Activated T-cell treated with anti-CD3 and anti-CD28 coated beads, Interleukin-2, amount 50 U/mL, for 1 hour (primary cell): ENCODE measurements at regions not wholly inside any gene's neighbourhood (a gene's known extent, or its start where the extent isn't known, plus 50 kb on each side); places are given as distances from the start of the nearest gene placed in this dataset.
"Not testable (repeated sequence)": the region's sequence is repeated elsewhere in the genome, so short reads cannot be mapped to it uniquely, and the experiment has no call there.

ENCODE experiments used
- DNase-seq: peaks from one replicate; pipeline ENCODE4 v3.0.0-alpha.2; 2020

DNA sequence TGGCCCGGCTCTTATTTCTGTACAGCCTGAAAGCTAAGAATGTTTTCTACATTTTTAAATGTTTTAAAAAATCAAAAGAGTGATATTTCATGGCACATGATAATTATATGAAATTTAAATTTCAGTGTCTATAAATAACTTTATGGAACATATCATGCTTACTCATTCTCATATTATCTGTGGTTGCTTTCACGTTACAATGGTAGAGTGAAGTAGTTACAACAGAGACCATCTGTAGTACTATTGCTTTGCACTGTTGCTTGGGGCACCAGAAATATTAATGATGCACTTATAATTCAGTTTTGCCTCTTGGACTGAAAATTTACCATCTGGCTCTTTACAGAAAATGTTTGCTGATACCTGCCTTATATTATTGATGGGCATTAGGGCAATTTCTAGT is 481.6 kb downstream of the PLPP3 start:
- no peak for DNase-seq

DNA sequence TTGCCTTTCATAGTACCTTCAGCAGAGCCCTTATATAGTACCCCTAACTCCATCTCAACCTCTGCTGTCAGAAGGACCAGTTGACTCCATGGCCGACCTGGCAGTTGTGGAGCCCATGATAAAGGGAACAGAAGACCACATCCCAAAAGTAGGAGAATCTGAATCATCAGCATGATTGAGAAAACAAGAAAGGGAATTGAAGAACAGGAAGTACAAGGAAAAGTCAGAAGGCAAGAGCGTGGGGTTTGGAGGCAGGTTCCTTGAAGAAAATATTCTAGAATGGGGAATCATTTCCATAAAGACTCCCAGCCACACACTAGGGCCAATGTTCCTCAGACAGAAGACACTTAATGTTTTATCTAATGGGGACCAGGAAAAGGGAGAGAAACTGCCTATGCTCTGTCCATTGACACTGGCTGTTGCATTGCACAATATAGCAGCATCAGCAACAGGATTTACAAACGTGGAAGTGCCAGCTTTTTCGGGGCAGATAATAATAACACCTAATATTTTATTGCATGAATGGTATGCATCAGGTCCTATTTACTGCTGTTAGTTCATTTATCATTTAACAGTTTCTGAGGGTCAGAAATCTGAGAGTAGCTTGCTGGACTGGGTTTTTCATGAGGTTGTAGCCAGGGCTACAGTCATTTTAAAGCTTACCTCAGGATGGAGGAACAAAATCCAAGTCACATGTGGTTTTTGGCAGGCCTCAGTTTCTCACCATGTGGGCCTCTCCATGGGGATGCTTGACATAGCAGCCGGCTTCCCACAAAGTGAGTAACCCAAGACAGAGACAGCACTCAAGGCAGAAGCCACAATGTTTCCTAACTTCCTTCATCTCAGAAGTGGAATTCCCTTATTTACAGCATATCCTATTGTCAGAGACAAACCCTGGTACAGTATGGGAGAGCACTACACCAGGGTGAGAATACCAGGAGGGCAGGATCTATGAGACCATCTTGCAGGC is 483.4 kb downstream of the PLPP3 start:
- DNase-seq = no peak

DNA sequence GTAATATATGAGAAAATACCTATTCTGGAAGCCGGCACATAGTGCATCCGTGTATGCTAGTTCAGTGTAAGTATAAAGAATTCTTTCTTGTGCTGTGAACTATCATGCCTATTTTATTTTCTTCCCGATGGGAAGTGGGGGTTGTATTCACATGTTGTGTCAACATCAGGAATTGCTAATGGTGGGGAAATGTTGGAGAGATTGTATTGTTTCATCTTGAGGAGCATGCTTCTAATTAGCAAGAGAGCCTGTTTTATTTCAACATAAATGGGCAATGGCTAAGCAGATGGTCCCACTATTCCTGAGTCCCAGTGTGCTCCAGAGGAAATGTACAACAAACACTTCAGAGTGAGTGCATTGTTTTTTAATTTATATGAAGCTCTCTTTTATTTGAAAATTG is 485.2 kb downstream of the PLPP3 start:
- DNase-seq = no peak

DNA sequence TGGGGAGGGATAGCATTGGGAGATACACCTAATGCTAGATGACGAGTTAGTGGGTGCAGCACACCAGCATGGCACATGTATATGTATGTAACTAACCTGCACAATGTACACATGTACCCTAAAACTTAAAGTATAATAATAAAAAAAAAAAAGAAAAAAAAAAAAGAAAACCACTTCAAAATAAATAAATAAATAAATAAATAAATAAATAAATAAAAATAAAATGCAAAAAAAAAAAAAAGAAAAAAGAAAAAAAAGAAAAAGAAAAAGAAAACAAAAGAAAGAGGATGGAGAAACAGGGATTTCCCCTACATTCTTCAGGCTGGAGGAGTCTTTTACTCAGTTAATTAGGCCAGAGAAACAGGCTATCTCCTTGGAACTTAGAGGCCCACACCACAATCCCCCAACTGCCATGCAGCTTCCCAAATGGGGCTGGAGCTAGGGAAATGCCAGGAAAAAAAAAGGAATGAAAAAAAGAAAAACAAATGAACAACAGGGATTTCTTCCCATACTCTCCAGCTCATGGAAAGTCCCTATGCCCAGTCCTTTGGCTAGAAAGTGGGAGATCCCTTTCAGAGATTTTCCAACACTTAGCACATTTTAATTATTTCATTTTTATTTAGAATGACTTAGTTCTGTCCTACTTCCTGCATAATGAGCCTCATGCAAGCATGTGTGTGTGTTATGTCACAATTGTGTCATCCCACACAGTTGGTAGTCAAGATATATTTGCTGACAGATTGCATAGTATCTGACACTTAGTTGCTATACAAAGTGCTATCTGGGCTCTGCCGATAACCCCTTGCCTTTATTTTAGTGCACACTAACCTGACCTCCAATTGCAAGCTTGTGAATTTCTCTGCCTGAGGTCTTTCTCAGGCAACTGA is 486.4 kb downstream of the PLPP3 start:
- no peak for DNase-seq

DNA sequence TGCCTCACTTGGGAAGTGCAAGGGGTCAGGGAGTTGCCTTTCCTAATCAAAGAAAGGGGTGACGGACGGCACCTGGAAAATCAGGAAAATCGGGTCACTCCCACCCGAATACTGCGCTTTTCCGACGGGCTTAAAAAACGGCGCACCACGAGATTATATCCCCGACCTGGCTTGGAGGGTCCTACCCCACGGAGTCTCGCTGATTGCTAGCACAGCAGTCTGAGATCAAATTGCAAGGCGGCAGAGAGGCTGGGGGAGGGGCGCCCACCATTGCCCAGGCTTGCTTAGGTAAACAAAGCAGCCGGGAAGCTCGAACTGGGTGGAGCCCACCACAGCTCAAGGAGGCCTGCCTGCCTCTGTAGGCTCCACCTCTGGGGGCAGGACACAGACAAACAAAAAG is 489.5 kb downstream of the PLPP3 start:
- not testable (repeated sequence) for DNase-seq

DNA sequence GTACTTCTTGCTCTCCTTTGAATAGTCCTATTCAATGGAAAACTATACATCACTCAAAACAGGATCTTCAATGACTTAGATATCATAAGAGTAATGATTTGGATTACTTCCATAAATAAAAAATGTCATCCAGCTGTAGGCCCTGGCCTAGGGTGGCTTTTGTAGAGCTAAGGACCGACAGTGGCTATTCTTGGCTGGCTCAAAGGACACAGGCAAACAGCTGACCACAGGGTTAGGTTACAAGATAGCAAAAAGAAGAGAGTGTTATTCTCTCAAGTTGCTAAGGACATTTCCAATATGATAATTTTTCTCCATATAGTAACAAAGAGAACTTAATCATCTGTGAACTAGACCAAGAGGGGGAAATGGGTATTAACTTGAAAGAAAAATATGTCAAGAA is 495.1 kb downstream of the PLPP3 start:
- no peak for DNase-seq

DNA sequence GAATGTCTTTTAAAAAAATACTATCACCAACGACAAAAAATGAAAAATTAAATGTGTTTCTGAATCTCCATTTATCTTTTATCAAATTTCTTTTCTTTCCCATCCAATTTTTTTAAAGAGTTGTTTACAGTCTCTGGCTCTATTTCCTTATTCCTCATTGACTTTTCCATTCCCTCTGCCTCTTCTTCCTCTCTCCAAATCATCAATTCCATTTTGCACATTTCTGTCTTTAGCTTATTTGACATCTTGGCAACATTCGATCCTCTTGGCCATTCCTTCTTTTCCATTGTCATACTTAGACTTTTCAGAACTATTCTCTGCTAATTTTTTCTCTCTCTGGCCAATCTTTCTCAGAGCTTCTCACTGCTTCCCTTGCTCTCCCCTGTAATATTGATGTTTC is 497.6 kb downstream of the PLPP3 start:
- DNase-seq = no peak

DNA sequence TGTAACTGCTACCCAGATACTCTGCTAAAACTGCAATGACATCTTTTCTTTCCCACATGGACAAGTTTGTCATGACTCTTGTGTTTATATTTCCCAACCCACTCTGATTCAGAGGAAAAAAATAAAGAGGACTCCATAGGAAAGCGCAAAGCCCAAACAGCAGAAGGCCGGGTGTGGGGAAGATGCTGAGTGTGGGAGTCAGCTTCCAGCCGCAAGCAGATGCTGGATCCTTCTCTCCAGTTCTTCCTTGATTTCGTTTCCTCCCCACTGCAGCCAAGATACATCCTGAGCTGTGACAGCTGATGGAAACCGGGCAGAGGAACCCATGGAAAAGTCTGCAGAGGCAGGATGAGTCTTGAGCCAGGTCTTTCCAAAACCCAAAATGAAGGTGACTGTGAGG is 498.2 kb downstream of the PLPP3 start:
- no peak for DNase-seq

DNA sequence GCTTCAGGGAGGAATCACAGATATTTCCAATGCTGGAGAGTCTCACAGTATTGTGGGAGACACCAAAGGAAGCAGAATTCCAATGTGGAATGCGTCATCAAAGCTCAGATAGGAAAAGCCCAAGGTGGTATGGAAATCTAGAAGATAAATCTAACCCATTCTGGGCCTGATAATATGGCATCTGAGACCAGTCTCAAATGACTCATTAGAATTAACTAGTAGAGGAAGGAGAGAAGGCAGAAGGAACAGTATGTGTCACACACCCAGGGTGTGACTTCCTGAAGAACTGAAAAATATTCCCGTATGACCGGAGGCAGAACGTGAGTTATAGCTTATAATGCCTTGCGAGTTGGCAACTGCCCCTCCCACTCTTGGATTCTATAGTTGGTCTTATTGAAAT is 499.2 kb downstream of the PLPP3 start:
- DNase-seq = no peak

DNA sequence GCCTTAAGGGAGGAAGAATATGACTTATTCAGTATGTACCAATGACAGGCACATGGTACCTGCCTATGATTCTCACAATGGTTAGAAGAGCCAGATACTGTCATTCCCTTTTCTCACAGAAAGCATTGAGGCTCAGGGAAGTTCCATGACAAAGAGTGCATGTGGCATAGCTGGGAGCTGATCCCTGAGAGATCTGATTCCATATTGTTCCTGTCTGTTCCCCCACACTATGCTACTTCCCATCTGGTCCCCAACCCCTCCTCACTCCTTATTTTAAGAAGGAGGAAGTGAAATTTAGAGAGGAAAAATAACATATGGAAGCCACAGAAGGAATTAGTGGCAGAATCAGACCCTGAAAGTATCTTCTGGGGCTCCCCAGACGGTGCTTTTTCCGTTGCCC is 500.0 kb downstream of the PLPP3 start:
- DNase-seq = no peak

DNA sequence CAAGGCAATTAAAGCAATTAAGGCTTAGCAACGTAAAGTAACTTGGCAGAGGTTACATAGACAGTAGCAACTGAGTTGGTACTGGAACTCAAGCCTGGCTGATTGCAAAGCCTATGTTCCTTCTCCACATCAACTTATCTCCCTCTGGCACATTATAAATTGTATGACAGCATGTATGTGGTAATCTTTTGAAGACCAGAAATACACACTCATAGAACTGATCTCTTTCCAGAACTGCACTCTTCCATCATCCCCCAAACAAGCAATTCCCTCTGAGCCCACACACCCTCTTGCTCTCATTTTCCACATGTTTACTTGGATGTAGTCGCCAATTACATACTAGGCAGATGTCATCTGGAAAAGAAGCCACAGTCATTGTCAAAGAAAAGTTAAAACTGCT is 502.2 kb downstream of the PLPP3 start:
- DNase-seq = no peak

DNA sequence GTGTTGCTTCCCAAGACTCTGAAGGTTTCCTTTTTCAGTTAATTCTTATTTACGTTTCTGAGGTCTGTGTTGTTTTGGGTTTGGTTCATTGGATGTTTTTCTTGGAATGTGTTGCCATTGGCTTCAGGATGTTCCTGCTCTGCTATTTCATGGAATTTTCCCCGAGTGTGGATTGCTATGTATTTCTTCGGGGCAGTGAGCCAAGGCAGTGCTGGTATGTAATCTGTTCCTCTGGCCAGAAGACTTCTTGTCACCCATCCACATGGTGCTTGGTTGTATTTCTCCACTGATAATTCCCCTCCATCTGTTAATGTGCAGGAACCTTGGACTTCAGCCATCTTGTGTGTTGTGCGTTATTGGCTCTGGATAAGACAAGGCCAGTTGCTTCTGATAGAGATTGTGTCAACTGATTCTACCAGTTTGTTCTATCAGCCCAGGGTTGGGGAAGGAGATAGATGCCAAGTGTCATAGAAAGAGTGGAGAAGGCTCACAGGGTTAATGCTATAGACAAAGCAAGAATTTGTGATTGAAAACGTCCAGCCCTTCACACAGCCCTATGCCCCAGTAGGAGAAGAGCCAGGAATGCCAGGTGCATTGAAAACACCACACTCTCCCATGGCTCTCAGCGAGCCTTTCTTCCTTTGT is 505.2 kb downstream of the PLPP3 start:
- no peak for DNase-seq

DNA sequence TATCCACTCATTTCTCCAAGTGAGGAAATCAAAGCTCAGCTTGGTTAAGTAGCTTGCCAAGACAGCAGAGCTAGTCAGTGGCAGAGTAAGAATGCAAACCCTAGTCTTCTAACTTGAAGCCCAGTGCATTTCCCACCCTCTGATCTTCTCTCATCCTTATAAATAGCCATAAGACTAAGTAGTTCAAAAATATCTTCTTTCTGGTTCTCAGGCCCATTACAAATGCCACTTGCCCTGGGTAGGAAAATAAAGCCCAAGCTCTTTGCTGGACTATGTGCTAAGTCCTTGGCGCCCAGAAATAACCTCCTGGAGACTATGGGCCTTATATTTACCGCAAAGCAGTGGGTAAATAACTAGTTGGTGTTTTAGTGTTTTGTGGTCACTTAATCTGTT is 505.8 kb downstream of the PLPP3 start:
- DNase-seq = no peak

DNA sequence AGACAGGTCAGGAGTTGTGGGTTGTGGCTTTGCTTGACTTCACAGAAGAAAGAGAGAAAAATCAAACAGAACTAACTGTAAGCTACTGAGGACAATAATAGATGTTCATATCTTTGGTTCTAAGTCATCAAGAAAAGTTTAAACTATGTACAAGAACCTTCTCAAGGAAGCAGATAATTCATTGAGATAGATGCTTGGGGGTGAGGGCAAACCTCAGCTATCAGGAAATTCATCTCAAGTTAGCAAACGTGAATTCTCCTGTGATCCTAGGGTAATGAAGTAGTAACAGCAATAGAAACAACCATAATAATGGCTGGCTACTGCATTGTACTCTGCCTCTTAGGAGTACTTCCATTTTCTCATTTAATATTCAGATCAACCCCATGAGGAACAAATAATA is 506.2 kb downstream of the PLPP3 start:
- DNase-seq = no peak

DNA sequence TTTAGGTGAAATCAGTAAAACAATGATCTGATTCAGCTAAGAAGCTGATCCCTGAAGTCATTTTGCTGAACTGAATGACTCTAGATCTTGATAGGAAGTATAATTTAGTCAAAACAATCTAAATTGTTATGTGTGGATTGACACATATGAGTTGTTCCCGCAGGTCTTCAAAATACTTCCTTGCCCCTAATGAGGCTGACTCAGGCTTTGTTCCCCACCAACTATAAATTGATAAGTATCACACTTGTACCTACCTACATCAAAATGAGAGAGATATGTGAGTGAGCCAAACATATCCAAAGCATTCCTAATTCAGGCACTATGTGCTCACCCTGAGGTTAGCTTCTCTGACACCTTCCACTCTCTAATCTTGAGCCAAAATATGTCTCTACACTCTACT is 507.1 kb downstream of the PLPP3 start:
- no peak for DNase-seq

DNA sequence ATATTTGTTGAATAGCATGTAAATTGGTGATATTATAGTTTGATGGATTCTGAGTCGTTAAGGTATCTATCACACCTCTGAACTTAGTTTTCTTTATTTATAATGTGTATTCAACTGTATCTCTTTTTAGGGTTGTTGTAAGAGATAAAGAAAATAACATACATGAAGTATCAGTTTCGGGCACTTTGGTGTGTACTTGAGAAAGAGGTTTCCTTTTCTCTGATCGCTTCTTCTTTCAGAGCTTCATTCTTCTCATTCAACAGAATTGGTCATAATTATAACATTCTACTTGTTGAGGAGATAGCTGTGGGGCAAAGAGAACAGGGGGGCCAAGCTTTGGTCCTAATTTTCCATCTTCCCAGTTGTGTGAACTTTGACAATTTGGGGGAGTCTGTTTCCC is 508.0 kb downstream of the PLPP3 start:
- no peak for DNase-seq

DNA sequence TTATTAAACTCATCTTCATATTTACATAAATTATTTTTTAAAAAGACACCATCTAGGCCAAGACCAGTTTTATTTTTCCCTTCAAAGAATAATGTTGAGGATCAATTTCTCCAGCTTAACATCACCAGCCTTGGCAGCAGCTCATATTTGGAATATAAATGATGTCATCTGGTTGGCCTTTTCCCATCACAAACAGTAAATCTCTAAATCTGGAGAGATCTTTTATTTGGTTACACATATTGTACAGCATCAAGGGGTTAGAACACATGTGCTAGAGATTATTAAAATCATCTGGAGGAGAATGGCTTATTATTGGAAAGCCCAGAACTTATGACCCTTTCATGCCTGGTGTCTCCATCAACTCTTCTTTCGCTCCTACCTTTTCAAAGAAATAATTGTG is 508.8 kb downstream of the PLPP3 start:
- no peak for DNase-seq

DNA sequence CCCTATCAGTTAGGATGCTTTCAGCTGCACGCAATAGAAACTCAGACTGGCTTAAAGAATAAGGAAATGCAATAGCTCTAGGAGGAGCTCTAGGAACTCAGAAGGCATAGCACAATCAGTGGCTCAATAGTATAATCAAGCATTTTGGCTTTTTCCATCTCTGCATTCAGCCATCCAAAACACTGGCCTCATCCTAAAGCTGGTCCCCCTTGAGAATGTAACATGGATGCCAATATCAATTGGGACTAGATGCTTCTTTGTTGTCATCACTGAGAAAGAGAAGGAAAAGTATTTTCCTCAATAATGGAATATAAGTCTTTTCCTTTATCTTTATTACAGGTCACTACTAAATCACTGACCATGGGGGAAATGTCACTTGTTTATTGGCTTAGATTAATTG is 509.5 kb downstream of the PLPP3 start:
- no peak for DNase-seq

DNA sequence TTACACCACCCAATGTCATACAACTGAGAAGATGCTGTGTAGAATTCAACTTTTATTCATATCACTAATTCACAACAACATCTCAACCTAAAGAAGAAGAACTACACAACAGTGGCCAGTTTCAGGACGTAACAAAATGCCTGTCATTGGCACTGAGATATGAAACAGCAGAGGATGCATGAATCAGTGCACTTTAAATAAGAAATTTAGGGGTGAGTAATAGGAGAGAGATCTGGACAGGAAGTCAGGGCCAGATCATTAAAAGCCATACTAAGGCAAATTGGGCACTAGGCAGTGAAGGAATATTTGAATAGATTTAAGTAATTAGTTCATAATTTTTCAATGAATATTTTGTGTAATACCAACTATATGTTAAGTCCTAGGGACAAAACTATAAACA is 510.5 kb downstream of the PLPP3 start:
- DNase-seq = no peak

DNA sequence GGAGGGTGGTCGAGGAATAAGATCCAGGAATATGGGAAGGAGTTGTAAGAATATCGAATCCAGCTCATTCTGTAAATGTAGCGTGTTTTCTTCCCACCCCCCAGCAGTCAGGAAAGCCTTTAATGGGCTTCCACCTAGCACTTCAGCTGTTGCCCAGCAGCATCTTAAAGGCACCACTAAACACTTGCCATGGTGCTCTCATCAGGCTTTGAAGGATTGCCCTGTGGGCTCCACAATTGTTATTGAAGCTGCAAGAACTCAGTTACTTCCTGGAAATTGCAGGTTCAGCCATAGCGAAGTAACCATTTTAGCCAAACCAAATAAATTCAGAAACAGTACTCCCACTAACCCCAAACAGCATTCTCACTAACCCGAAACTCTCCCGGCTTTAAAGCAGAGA is 511.2 kb downstream of the PLPP3 start:
- DNase-seq = no peak

DNA sequence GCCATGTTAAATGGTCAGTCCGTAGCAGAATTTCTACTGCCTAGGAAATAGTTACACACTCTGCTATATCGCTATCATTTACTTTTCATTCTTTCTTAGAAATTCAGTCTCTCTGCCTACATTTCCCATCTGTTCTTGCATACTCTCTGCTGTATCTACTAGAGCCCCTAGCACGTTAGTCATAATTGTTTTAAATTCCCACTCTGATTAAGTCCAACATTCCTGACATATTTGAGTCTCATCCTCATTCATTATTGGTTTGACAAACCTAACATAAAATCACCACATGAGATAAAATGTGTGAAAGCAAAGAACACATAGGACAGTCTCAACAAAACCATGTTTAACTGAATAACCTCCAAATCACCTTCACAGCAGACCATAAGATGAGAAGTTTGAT is 513.6 kb downstream of the PLPP3 start:
- no peak for DNase-seq

DNA sequence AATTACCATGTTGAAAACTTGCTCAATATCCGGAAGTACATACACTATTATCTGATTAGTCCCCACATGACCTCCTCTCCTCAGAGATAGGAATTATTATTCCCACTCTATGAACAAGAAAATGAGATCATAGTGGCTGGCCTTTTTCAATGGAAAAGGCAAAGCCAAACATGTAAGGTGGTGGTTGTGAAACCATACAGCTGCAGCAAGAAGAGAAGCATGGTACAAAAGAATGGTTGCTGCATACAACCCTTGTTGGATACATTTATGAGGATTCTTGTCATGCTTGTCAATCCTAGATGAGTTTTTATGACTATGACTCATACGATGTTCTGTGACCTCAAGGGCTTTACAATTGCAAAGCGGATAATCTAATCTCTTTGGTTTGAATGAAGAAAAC is 514.7 kb downstream of the PLPP3 start:
- no peak for DNase-seq

DNA sequence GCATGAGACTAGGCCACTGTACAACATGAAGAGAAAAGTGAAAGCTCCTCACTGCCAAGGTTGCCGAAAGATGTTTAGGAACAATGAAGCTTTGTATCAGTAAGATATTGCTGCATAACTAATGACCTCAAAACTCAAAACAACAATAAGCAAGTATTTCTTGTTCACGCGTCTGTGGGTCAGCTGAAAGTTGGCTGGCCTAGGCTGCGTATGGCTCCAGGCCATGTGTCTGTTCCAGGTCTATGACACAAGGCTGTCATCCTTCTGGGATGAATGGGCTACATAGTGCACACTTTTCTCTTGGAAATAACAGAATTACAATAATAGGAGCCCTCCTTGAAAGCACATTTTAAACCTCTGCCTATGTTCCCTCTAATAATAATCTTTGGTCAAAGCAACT is 515.9 kb downstream of the PLPP3 start:
- DNase-seq = no peak

DNA sequence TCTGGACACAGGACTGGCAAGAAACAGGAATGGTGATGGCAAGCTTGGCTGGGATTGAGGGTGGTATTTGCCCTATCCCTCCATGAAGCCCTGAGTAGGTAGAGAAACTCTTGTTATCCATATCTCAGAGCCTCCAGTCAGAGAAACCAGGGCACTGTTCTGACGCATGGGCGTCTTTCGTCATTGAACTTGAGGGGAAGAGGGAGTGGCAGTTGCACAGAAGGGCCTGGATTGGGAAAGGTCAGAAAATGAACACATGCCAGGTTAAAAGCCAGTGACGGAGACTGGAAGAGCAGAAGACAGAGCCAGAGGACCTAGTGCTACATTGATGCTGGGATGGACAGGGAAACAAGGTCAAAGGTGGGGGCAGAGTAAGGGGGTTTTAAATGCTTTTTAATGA is 516.7 kb downstream of the PLPP3 start:
- DNase-seq = no peak
